ENCODE measurements at regions not wholly inside any gene's neighbourhood (a gene's known extent, or its start where the extent isn't known, plus 50 kb on each side); places are given as distances from the start of the nearest gene placed in this dataset.

GRCh38 chr11:104668797-104669463 is 229.3 kb downstream of the CASP12 start:
- CTCF ChIA-PET (ENCODE audit: low intra/inter-chr PET ratio): no interaction called here
- H3K4me1 ChIP-seq (replicated peaks in 1 of 2; ENCODE audit: control insufficient read depth in 2 of 2, insufficient read depth in 2 of 2, low read length in 2 of 2): no peaks in the 10 kb centered on the region
- in situ Hi-C loops (cut with MboI) (no loop called here), intact Hi-C loops (cut with micrococcal nuclease) (no loop called here)
- no peak overlapping the region for H2AFZ ChIP-seq (ENCODE audit: low read depth, low read length)
- H3K9me1 ChIP-seq (ENCODE audit: control insufficient read depth, insufficient read depth, low read length): no peaks in the 10 kb centered on the region
- H3K4me3 ChIP-seq: no peak overlapping the region
- no peaks in the 10 kb centered on the region for H3K36me3 ChIP-seq (ENCODE audit: control insufficient read depth, insufficient read depth, low read length)
- ATAC-seq (no peak), FAIRE-seq (no peak), DNase-seq (ENCODE audit: extremely low read depth in 1 of 4, low spot score in 3 of 4) (no peak)
- H3K27ac ChIP-seq (ENCODE audit: extremely low read depth, low read depth, low read length): no peak overlapping the region
- H3K9me3 ChIP-seq (replicated peaks; ENCODE audit: control insufficient read depth, insufficient read depth, low read depth, low read length): no peaks in the 10 kb centered on the region
- H3K4me2 ChIP-seq (ENCODE audit: insufficient read depth, low read length): no peak overlapping the region
- H4K20me1 ChIP-seq (replicated peaks; ENCODE audit: control insufficient read depth, insufficient read depth, low read length): no peaks in the 10 kb centered on the region
- H3K9ac ChIP-seq (ENCODE audit: insufficient read depth in 1 of 2, low read depth in 2 of 2, low read length in 2 of 2): no peak overlapping the region
- WGBS (ENCODE audit: insufficient coverage, low coverage, missing lambda C conversion rate): 3% methylated on average over 5 of the region's 5 CpGs
- BruUV-seq (replicated peaks): no TSS peak
- no peaks in the 10 kb centered on the region for H3K27me3 ChIP-seq (ENCODE audit: control insufficient read depth in 2 of 2, insufficient read depth in 2 of 2, low read length in 2 of 2)
- no peaks in the 10 kb centered on the region for H3K79me2 ChIP-seq (ENCODE audit: control insufficient read depth, insufficient read depth, low read length)
- TF ChIP-seq ZKSCAN3 (CRISPR knock-in tag; IDR thresholded peaks at IDR 0.05): no peak
- no peak for TF ChIP-seq DMBX1 (CRISPR knock-in tag; IDR thresholded peaks at IDR 0.05; ENCODE audit: borderline replicate concordance)
- TF ChIP-seq CUX1 (CRISPR knock-in tag; IDR thresholded peaks at IDR 0.05): no peak
- POLR2A ChIA-PET: no interaction called here

Measured in K562 (cell line).